HG03097 (cell line): ENCODE measurements at regions not wholly inside any gene's neighbourhood (a gene's known extent, or its start where the extent isn't known, plus 50 kb on each side); places are given as distances from the start of the nearest gene placed in this dataset.

Experiments
- ATAC-seq: cut with Tn5 transposase; IDR thresholded peaks from one replicate; pipeline ENCODE4 v1.9.1; 2021; ENCODE audit not compliant: unreplicated experiment, low FRiP score

GRCh38 chr5:165266939-165267338, 1761.5 kb downstream of the MAT2B start:
- no peak for ATAC-seq

GRCh38 chr5:165272436-165272835, 1767.0 kb downstream of the MAT2B start:
- no peak for ATAC-seq

- no peak for ATAC-seq
Measured at GRCh38 chr5:165277661-165278060, 1772.2 kb downstream of the MAT2B start.

GRCh38 chr5:165282491-165282890, 1777.1 kb downstream of the MAT2B start:
- ATAC-seq = no peak

- no peak for ATAC-seq
Measured at GRCh38 chr5:165286692-165287091, 1781.3 kb downstream of the MAT2B start.

GRCh38 chr5:165290535-165290934, 1785.1 kb downstream of the MAT2B start:
- no peak for ATAC-seq

GRCh38 chr5:165296401-165297130, 1791.1 kb downstream of the MAT2B start:
- ATAC-seq = no peak

- no peak for ATAC-seq
Measured at GRCh38 chr5:165304193-165304827, 1798.9 kb downstream of the MAT2B start.

GRCh38 chr5:165305596-165305995, 1800.2 kb downstream of the MAT2B start:
- ATAC-seq = no peak

GRCh38 chr5:165309446-165309845, 1804.0 kb downstream of the MAT2B start:
- no peak for ATAC-seq

- no peak for ATAC-seq
Measured at GRCh38 chr5:165310031-165310430, 1804.6 kb downstream of the MAT2B start.

GRCh38 chr5:165321912-165322311, 1816.5 kb downstream of the MAT2B start:
- no peak for ATAC-seq

GRCh38 chr5:165325221-165325620, 1819.8 kb downstream of the MAT2B start:
- no peak for ATAC-seq

- ATAC-seq = no peak
Measured at GRCh38 chr5:165327631-165328030, 1822.2 kb downstream of the MAT2B start.

GRCh38 chr5:165328846-165329245, 1823.4 kb downstream of the MAT2B start:
- no peak for ATAC-seq

- no peak for ATAC-seq
Measured at GRCh38 chr5:165333623-165334022, 1828.2 kb downstream of the MAT2B start.

GRCh38 chr5:165334201-165334600, 1828.8 kb downstream of the MAT2B start:
- ATAC-seq = no peak

- no peak for ATAC-seq
Measured at GRCh38 chr5:165349735-165350134, 1844.3 kb downstream of the MAT2B start.

- no peak for ATAC-seq
Measured at GRCh38 chr5:165351342-165351741, 1845.9 kb downstream of the MAT2B start.

GRCh38 chr5:165360366-165360765, 1854.9 kb downstream of the MAT2B start:
- ATAC-seq = no peak

GRCh38 chr5:165360784-165361542, 1855.5 kb downstream of the MAT2B start:
- no peak for ATAC-seq

GRCh38 chr5:165370233-165370632, 1864.8 kb downstream of the MAT2B start:
- no peak for ATAC-seq
